ENCODE measurements at regions not wholly inside any gene's neighbourhood (a gene's known extent, or its start where the extent isn't known, plus 50 kb on each side); places are given as distances from the start of the nearest gene placed in this dataset.

GRCh38 chr5:116795189-116795588 is 220.6 kb upstream of the SEMA6A start:
- TF ChIP-seq EZH2phosphoT487 (IDR thresholded peaks at IDR 0.05) (no peak), CTCF (IDR thresholded peaks at IDR 0.05) (no peak)

All from neural progenitor cell (in vitro differentiated cells).